ENCODE measurements at regions not wholly inside any gene's neighbourhood (a gene's known extent, or its start where the extent isn't known, plus 50 kb on each side); places are given as distances from the start of the nearest gene placed in this dataset.

- no peak overlapping the region for H3K9ac ChIP-seq (ENCODE audit: control insufficient read depth, insufficient read depth, low read length)
- FAIRE-seq (no peak), DNase-seq (ENCODE audit: low read depth, low spot score) (no peak), ATAC-seq (no peak)
- in situ Hi-C loops (cut with MboI) (loop anchor here (10.0 kb wide), 1 partner anchor 1820 kb away; no protein-coding TSS in a partner anchor), intact Hi-C loops (cut with micrococcal nuclease; ENCODE audit: unreplicated experiment) (loop anchor here (2.0 to 5.0 kb wide), 3 partner anchors 298 to 1818 kb away; no protein-coding TSS in a partner anchor)
- BruUV-seq (replicated peaks), result no TSS peak
- no peak overlapping the region for H2AFZ ChIP-seq (ENCODE audit: control insufficient read depth, low read depth, low read length)
- no peaks in the 10 kb centered on the region for H3K9me3 ChIP-seq (replicated peaks; ENCODE audit: control insufficient read depth, insufficient read depth, low read length)
- H3K4me3 ChIP-seq, result no peak overlapping the region
- peaks cover 10% of the 10 kb centered on the region; the same call in 1 of the 2 replicates for H3K4me1 ChIP-seq (ENCODE audit: control insufficient read depth, insufficient read depth, low read length)
- H3K27ac ChIP-seq (ENCODE audit: control insufficient read depth, insufficient read depth), result no peak overlapping the region
- H3K27me3 ChIP-seq (replicated peaks in 1 of 2; ENCODE audit: control insufficient read depth in 2 of 2, insufficient read depth in 2 of 2, low read length in 1 of 2), result peaks cover 0 to 3% of the 10 kb centered on the region in 2 experiments; a peak in 1 of 4 replicates
- POLR2A ChIA-PET, result no interaction called here
- RAD21 ChIA-PET (ENCODE audit: unreplicated experiment), result interaction anchor here (0.7 to 2.8 kb wide), 4 partner anchors 11 to 1818 kb away, joined by 3 to 23 read pairs (median 6); no protein-coding TSS in a partner anchor
- SMC1A ChIA-PET (ENCODE audit: uncharacterized antibody, unreplicated experiment), result interaction anchor here (0.9 kb wide), 2 partner anchors 9 to 47 kb away, joined by 4 to 5 read pairs; no protein-coding TSS in a partner anchor
- no peaks in the 10 kb centered on the region for H3K79me2 ChIP-seq (ENCODE audit: control insufficient read depth, insufficient read depth, low read length)
- TF ChIP-seq IRF5 (IDR thresholded peaks at IDR 0.05; ENCODE audit: borderline replicate concordance) (no peak), JUND (IDR thresholded peaks at IDR 0.05; ENCODE audit: low read depth, low read length) (no peak), SIX5 (IDR thresholded peaks at IDR 0.05; ENCODE audit: low read depth, low read length, severe bottlenecking) (no peak), RFX5 (IDR thresholded peaks at IDR 0.05; ENCODE audit: low read depth, low read length) (no peak), SREBF2 (IDR thresholded peaks at IDR 0.05; ENCODE audit: low read length) (no peak)
- 29% methylated on average over 4 of the region's 4 CpGs for WGBS (ENCODE audit: insufficient coverage, insufficient replicate concordance, low lambda C conversion rate, missing lambda C conversion rate)
- no peak overlapping the region for H3K4me2 ChIP-seq (ENCODE audit: control insufficient read depth, insufficient read depth)
- H3K36me3 ChIP-seq (ENCODE audit: control insufficient read depth in 2 of 2, insufficient read depth in 2 of 2, low read length in 1 of 2), result no peaks in the 10 kb centered on the region
- no peaks in the 10 kb centered on the region for H4K20me1 ChIP-seq (ENCODE audit: control insufficient read depth, insufficient read depth)
- CTCF ChIA-PET, result interaction anchor here (0.6 to 4.3 kb wide), 6 partner anchors 13 to 1818 kb away, joined by 3 to 100 read pairs (median 22); no protein-coding TSS in a partner anchor
Measured at GRCh38 chr2:157194844-157195243, 62.7 kb upstream of the GALNT5 start.

GRCh38 chr2:157196956-157197355, 60.5 kb upstream of the GALNT5 start:
- Histone ChIP-seq H3K4me3 (no peak overlapping the region), H3K27ac (ENCODE audit: control insufficient read depth, insufficient read depth) (no peak overlapping the region), H3K79me2 (ENCODE audit: control insufficient read depth, insufficient read depth, low read length) (no peaks in the 10 kb centered on the region), H3K4me2 (ENCODE audit: control insufficient read depth, insufficient read depth) (no peak overlapping the region), H4K20me1 (ENCODE audit: control insufficient read depth, insufficient read depth) (no peaks in the 10 kb centered on the region), H3K27me3 (replicated peaks in 1 of 2; ENCODE audit: control insufficient read depth in 2 of 2, insufficient read depth in 2 of 2, low read length in 1 of 2) (peaks cover 0 to 3% of the 10 kb centered on the region in 2 experiments; a peak in 1 of 4 replicates), H3K9me3 (replicated peaks; ENCODE audit: control insufficient read depth, insufficient read depth, low read length) (no peaks in the 10 kb centered on the region), H3K4me1 (ENCODE audit: control insufficient read depth, insufficient read depth, low read length) (peaks cover 10% of the 10 kb centered on the region; the same call in 1 of the 2 replicates), H3K9ac (ENCODE audit: control insufficient read depth, insufficient read depth, low read length) (no peak overlapping the region), H2AFZ (ENCODE audit: control insufficient read depth, low read depth, low read length) (no peak overlapping the region), H3K36me3 (ENCODE audit: control insufficient read depth in 2 of 2, insufficient read depth in 2 of 2, low read length in 1 of 2) (no peaks in the 10 kb centered on the region)
- DNase-seq (ENCODE audit: low read depth, low spot score), result no peak
- BruUV-seq (replicated peaks), result no TSS peak
- RAD21 ChIA-PET (ENCODE audit: unreplicated experiment), result no interaction called here
- WGBS (ENCODE audit: insufficient coverage, insufficient replicate concordance, low lambda C conversion rate, missing lambda C conversion rate), result 7% methylated on average over 7 of the region's 7 CpGs
- POLR2A ChIA-PET, result no interaction called here
- SMC1A ChIA-PET (ENCODE audit: uncharacterized antibody, unreplicated experiment), result no interaction called here
- in situ Hi-C loops (cut with MboI) (loop anchor here (10.0 kb wide), 1 partner anchor 1822 kb away; no protein-coding TSS in a partner anchor), intact Hi-C loops (cut with micrococcal nuclease; ENCODE audit: unreplicated experiment) (no loop called here)
- CTCF ChIA-PET, result no interaction called here
- ATAC-seq, result no peak
- FAIRE-seq, result no peak
- TF ChIP-seq NR2C2 (IDR thresholded peaks at IDR 0.05; ENCODE audit: borderline replicate concordance, control insufficient read depth, insufficient read length, low read depth) (no peak), EP300 (IDR thresholded peaks at IDR 0.05; ENCODE audit: borderline replicate concordance in 1 of 2, control insufficient read depth in 1 of 2, low read depth in 2 of 2, low read length in 2 of 2) (no peak), MYB (IDR thresholded peaks at IDR 0.05; ENCODE audit: borderline replicate concordance, low read depth, low read length) (no peak), HDAC6 (IDR thresholded peaks at IDR 0.05; ENCODE audit: unreplicated experiment) (no peak)
- TF ChIP-seq, protein P1, sequence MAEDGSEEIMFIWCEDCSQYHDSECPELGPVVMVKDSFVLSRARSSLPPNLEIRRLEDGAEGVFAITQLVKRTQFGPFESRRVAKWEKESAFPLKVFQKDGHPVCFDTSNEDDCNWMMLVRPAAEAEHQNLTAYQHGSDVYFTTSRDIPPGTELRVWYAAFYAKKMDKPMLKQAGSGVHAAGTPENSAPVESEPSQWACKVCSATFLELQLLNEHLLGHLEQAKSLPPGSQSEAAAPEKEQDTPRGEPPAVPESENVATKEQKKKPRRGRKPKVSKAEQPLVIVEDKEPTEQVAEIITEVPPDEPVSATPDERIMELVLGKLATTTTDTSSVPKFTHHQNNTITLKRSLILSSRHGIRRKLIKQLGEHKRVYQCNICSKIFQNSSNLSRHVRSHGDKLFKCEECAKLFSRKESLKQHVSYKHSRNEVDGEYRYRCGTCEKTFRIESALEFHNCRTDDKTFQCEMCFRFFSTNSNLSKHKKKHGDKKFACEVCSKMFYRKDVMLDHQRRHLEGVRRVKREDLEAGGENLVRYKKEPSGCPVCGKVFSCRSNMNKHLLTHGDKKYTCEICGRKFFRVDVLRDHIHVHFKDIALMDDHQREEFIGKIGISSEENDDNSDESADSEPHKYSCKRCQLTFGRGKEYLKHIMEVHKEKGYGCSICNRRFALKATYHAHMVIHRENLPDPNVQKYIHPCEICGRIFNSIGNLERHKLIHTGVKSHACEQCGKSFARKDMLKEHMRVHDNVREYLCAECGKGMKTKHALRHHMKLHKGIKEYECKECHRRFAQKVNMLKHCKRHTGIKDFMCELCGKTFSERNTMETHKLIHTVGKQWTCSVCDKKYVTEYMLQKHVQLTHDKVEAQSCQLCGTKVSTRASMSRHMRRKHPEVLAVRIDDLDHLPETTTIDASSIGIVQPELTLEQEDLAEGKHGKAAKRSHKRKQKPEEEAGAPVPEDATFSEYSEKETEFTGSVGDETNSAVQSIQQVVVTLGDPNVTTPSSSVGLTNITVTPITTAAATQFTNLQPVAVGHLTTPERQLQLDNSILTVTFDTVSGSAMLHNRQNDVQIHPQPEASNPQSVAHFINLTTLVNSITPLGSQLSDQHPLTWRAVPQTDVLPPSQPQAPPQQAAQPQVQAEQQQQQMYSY (CRISPR knock-in tag; IDR thresholded peaks at IDR 0.05), result no peak
